Stimulated activated CD4-positive, alpha-beta T cell treated with anti-CD3 and anti-CD28 coated beads, Interleukin-1b, Interleukin-23, amount 100 ng/mL, for 1 hour (primary cell): ENCODE measurements at regions not wholly inside any gene's neighbourhood (a gene's known extent, or its start where the extent isn't known, plus 50 kb on each side); places are given as distances from the start of the nearest gene placed in this dataset.
"Not testable (repeated sequence)": the region's sequence is repeated elsewhere in the genome, so short reads cannot be mapped to it uniquely, and the experiment has no call there.

ENCODE experiments used
- DNase-seq, 2 donors: peaks; one replicate each; pipeline ENCODE4 v3.0.0-alpha.2; 2020; ENCODE audit warnings: low read depth in 2 of 2

DNA sequence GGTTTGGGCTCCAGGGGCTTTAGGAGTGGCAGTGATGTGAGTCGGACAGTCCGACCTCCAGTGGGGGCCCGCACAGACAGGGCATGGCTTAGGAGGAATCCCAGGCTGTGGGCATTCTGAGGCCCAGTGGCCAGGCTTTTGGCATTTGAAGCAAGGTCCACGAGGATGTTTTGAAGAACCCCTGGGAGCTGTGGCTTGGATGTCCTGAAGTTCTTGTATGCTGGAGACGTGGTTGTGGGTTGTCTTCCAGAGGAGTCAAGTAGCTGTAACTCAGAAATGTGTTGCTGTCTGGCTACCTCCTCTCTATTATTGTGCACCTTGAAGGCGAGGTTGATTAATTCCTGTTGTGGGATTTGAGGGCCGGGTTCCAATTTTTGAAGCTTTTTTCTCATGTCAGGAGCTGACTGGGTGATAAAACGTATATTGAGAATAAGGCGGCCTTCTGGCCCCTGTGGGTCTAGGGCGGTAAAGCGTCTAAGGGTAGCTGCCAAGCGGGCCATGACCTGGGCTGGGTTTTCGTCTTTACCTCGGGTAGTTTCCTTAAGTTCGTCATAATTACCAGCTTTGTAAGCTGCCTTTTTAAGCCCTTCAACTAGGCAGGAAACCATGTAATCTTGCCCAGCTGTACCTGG is 67.3 kb upstream of the EZR start:
- DNase-seq, result not testable (repeated sequence)

DNA sequence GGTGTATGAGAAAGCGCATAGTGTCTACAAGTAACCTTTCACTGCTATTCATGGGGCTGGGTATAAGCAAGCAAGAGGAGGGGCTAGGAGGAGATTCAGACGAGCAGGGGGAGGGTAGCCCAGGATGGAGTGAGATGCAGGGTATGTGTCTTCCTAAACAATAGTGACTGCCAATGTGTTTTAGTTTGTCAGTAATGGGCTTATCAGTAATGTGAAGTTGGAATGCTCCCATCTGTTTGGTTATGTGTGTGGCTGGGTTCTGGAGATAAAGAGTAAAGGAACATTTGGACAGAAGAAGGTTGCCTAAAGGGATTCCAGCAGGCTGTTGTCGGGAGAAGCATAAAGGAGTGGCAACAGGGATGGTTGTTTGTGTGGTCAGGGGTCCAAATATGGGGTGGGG is 62.7 kb upstream of the EZR start:
- not testable (repeated sequence) for DNase-seq

DNA sequence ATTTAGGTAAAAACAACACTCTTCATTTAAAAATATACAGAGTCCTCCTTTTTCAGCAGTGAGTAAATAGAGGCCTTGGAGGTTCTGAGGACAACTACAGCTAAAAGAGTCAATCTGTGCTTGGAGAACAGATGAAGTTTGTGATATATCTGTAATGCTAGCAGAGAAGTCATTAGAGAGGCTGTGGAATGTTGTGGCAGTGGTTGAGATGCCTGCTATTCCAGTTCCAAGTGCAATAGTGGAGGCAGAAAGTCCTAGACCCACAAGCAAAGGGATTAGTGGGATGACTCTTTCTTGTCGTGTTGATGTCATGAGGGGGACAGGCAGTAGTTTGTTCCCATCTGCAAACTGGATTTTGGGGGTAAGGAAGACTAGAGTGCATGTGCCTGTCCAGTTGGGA is 62.1 kb upstream of the EZR start:
- not testable (repeated sequence) for DNase-seq

DNA sequence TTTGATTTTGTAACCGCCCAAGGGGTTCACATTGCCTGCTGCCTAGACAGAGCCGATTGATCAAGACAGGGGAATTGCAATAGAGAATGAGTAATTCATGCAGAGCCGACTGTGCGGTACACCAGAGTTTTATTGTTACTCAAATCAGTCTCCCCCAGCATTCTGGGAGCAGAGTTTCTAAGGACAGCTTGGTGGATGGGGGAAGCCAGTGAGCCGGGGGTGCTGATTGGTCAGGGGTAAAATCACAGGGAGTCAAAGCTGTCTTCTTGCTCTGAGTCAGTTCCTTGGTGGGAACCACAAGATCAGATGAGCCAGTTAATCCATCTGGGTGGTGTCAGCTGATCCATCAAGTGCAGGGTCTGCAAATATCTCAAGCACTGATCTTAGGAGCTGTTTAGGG is 60.0 kb upstream of the EZR start:
- no peak for DNase-seq

DNA sequence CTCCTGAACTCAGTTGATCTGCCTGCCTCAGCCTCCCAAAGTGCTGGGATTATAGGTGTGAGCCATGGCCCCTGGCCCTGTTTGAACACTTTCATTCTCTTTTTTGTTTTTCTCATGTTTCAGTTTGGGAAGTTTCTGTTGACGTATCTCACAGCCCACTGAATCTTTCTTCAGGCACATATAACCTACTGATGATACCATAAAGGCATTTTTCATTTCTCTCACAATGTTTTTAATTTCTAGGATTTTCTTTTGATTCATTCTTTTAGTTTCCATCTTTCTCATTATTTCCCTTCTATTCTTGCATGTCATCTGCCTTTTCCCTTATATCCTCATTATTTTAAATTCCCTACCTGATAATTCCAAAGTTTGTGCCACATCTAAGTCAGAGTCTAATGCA is 58.5 kb upstream of the EZR start:
- no peak for DNase-seq

DNA sequence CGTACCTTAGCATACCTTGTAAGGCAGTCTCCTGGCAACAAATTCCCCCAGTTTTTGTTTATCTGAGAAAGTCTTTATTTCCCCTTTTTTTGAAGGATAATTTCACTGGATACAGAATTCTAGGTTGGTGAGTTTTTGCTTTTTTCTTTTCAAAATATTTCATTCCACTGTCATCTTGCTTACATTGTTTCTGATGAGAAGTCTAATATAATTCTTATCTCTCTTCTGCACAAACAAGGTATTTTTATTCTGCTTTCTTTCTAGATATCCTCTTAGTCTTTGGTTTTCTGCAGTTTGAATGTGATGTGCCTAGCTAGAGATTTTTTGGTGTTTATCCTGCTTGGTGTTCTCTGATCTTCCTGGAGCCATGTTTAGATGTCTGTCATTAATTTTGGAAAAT is 57.7 kb upstream of the EZR start:
- no peak for DNase-seq

DNA sequence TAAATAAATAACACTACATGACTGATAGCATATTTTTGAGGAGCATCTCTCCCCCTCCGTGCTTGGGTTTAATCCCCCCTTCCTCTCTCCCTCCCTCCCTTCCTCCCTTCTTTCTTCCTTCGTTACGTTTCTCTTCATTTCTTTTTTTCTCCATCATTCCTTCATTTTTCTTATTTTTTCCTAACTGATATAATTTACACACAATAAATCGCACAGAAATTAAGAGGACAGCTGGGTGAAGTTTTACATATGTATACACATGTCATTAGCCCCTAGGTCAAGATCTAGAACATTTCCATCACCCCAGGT is 51.4 kb upstream of the EZR start:
- no peak for DNase-seq

DNA sequence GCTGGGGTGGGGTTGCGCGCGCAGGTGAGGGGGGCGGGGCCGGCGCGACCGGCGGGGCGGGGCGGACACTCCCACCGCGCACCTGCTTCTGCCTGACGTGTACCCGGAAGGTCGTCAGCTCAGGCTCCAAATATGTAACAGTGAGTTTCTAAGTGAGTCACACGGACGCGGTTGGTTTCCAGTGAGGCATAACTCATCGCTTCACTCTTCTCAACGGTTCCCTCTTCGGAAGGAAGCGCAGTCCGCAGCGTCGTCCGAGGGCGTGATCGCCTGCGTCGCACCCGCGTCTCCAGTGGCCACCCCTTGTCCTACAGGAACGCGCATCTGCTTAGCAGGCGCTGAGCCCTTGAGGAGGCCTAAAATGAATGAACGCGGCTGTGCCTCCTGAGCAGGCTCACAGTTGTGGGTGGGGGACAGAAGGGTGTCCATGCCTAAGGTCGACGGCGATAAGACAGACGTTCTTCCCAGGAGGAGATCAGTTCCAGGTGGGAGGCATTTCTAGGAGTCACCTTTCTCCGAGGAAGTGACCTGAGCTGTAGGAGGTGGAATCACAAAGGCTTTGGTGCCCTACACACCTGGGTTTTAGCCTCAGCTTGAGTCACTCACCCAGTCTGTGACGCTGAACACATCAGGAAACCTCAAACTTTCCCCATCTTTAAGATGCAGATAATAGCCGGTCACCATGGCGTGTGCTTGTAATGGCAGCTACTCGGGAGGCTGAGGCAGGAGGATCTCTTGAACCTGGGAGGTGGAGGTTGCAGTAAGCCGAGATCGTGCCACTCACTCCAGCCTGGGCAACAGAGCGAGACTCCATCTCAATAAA is 50.9 kb upstream of the EZR start:
- DNase-seq, result no peak

DNA sequence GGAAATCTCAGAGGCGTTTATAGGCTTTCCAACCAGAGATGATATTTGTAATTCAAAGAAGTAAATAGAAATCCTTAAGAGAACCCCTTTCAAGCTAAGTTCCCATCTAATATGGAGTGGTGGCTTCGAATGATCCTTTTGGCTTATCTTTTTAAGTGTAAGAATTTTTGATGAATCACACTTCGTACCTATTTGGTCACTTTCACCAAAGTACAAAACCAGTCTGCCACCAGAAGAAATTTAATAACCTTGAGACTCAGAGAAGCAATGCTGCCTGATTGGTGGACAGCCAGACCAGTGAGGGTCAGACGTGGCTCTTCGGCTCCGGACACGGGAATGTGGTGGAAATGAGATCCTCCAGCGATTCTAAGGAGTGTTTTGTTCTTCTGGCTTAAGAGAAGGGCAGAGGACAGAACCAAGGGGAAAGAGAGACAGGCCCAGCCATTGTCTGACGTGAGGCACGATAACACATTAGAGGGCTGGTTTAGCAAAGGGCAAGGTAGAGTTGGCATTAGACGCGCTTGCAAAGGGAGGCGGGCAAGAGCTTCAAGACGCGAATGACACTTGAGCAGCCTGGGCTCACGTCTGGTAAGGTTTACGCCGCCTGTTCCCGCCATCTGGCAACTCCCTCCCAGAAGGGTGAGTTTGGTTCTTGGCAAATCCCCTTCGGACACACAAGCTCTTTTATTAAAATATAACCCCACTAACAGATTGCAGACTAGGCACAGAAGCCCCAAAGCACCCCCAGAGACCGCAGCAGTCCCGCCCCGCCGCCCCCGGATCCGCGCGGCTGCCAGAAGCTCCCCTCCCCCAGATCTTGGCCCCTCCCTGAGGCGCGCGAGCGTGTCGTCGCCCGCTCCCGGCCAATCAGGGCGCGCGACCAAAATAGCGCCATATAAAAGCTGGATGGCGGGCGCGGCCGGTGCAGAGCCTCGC is 50.0 kb upstream of the EZR start:
- peak; percentile 95 for DNase-seq
